ENCODE measurements at regions not wholly inside any gene's neighbourhood (a gene's known extent, or its start where the extent isn't known, plus 50 kb on each side); places are given as distances from the start of the nearest gene placed in this dataset.

DNA sequence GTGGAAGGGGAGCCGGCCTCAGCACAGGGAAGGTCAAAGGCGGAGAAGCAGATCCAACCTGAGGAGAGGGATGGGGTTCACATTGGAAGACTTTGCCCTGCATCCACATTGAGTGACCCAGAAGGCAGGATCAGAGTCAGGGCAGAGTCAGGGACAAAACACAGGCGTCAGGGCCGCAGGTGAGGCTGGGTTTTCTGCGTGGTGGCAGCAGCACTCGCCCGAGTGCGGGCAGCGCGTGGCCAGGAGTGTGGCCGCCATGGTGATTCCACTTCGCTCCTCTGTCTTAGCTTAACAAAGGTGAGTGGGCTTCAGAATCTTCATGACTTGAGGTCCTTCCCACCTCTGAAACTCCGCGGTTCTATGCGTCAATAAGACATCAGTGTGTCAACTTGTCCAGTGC, 476.9 kb upstream of the SMIM21 start:
- H3K4me3 ChIP-seq = no peak overlapping the region
- intact Hi-C loops (cut with DNase I, micrococcal nuclease) = no loop called here
- no peak for TF ChIP-seq CTCF (IDR thresholded peaks at IDR 0.05)
- H3K36me3 ChIP-seq (ENCODE audit: low read depth) = no peaks in the 10 kb centered on the region
- no peaks in the 10 kb centered on the region for H3K9me3 ChIP-seq
- no peak for DNase-seq
- no peak for ATAC-seq
- no peaks in the 10 kb centered on the region for H3K4me1 ChIP-seq (ENCODE audit: low read depth)

GRCh38 chr18:75898651-75899050, 471.1 kb upstream of the SMIM21 start:
- no peak overlapping the region for H3K4me3 ChIP-seq
- H3K4me1 ChIP-seq (ENCODE audit: low read depth) = no peaks in the 10 kb centered on the region
- intact Hi-C loops (cut with DNase I, micrococcal nuclease) = no loop called here
- H3K9me3 ChIP-seq = no peaks in the 10 kb centered on the region
- DNase-seq (no peak), ATAC-seq (no peak)
- H3K36me3 ChIP-seq (ENCODE audit: low read depth) = no peaks in the 10 kb centered on the region
- TF ChIP-seq CTCF (IDR thresholded peaks at IDR 0.05) = no peak

- no peaks in the 10 kb centered on the region for H3K36me3 ChIP-seq (ENCODE audit: low read depth)
- H3K4me1 ChIP-seq (ENCODE audit: low read depth) = no peaks in the 10 kb centered on the region
- H3K9me3 ChIP-seq = no peaks in the 10 kb centered on the region
- ATAC-seq (no peak), DNase-seq (no peak)
- intact Hi-C loops (cut with DNase I, micrococcal nuclease) = no loop called here
- no peak overlapping the region for H3K4me3 ChIP-seq
- no peak for TF ChIP-seq CTCF (IDR thresholded peaks at IDR 0.05)
These were observed 469.9 kb upstream of the SMIM21 start for GRCh38 chr18:75897386-75897785.

- ATAC-seq (no peak), DNase-seq (peak in 1 of 3 donors; percentile 12)
These were observed 469.4 kb upstream of the SMIM21 start for GRCh38 chr18:75896865-75897264.

GRCh38 chr18:75895135-75895534, 467.6 kb upstream of the SMIM21 start:
- no peaks in the 10 kb centered on the region for H3K9me3 ChIP-seq
- no peak for DNase-seq
- H3K4me3 ChIP-seq = no peak overlapping the region
- intact Hi-C loops (cut with DNase I, micrococcal nuclease) = no loop called here
- no peaks in the 10 kb centered on the region for H3K36me3 ChIP-seq (ENCODE audit: low read depth)
- no peak for TF ChIP-seq CTCF (IDR thresholded peaks at IDR 0.05)
- no peak for ATAC-seq
- H3K4me1 ChIP-seq (ENCODE audit: low read depth) = no peaks in the 10 kb centered on the region

More at GRCh38 chr18:75896865-75897264, 469.4 kb upstream of the SMIM21 start:
- Histone ChIP-seq H3K36me3 (ENCODE audit: low read depth) (no peaks in the 10 kb centered on the region), H3K4me3 (no peak overlapping the region), H3K4me1 (ENCODE audit: low read depth) (no peaks in the 10 kb centered on the region), H3K9me3 (no peaks in the 10 kb centered on the region)
- TF ChIP-seq CTCF (IDR thresholded peaks at IDR 0.05) = no peak
- intact Hi-C loops (cut with DNase I, micrococcal nuclease) = no loop called here

DNA sequence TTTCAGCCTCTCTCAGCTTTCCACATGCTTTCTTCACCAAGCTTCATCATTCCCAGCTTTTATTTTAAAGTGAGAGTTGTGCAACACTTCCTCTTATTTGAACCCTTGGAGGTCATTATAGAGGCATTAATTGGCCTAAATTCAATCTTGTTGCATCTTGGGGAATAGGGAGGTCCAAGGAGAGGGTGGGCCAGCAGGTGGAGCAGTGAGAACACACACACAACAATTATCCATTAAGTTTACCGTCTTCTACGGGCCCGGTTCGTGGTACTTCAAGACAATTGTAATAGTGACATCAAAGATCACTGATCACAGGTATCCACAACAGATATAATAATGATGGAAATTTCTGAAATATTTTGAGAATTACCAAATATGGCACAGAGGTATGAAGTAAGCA, 457.2 kb upstream of the SMIM21 start:
- DNase-seq = no peak
- H3K36me3 ChIP-seq (ENCODE audit: low read depth) = no peaks in the 10 kb centered on the region
- intact Hi-C loops (cut with DNase I, micrococcal nuclease) = no loop called here
- H3K4me1 ChIP-seq (ENCODE audit: low read depth) = no peaks in the 10 kb centered on the region
- H3K4me3 ChIP-seq = no peak overlapping the region
- TF ChIP-seq CTCF (IDR thresholded peaks at IDR 0.05) = no peak
- no peak for ATAC-seq
- H3K9me3 ChIP-seq = no peaks in the 10 kb centered on the region
